Activated naive CD4-positive, alpha-beta T cell treated with anti-CD3 and anti-CD28 coated beads for 36 hours (primary cell): ENCODE measurements at regions not wholly inside any gene's neighbourhood (a gene's known extent, or its start where the extent isn't known, plus 50 kb on each side); places are given as distances from the start of the nearest gene placed in this dataset.
"Not testable (repeated sequence)": the region's sequence is repeated elsewhere in the genome, so short reads cannot be mapped to it uniquely, and the experiment has no call there.

Experiments
- CTCF ChIA-PET: fragments of 350-600 bp; sonication (Branson Sonifier 250); formaldehyde crosslinking; loops from one replicate; lab custom pipeline; 2021; ENCODE audit warnings: antibody characterized with exemption; lab: Charles Lee
- DNase-seq: peaks from one replicate; pipeline ENCODE4 v3.0.0-alpha.2; 2020
- H3K27ac Mint-ChIP-seq: one replicate; pipeline ENCODE4 v1.8.0; 2021; ENCODE audit warnings: mild to moderate bottlenecking, mixed read lengths
- H3K27me3 Mint-ChIP-seq: one replicate; pipeline ENCODE4 v1.8.0; 2021; ENCODE audit warnings: low read depth, mixed read lengths
- H3K36me3 Mint-ChIP-seq: one replicate; pipeline ENCODE4 v1.8.0; 2021; ENCODE audit warnings: low read depth, mixed read lengths
- H3K4me1 Mint-ChIP-seq: one replicate; pipeline ENCODE4 v1.8.0; 2021; ENCODE audit warnings: low read depth, mixed read lengths
- H3K4me3 Mint-ChIP-seq: one replicate; pipeline ENCODE4 v1.8.0; 2021; ENCODE audit warnings: mild to moderate bottlenecking, moderate library complexity, mixed read lengths
- H3K9me3 Mint-ChIP-seq: one replicate; pipeline ENCODE4 v1.8.0; 2021; ENCODE audit warnings: mixed read lengths
- intact Hi-C: fragments of 100-400 bp; cut with micrococcal nuclease; formaldehyde crosslinking; loops from one replicate; pipeline ENCODE4 v1.15.1; 2023

GRCh38 chr6:76560851-76561755 lies 488.6 kb upstream of the IMPG1 start:
- DNase-seq, H3K9me3 Mint-ChIP-seq, H3K36me3 Mint-ChIP-seq, CTCF ChIA-PET, H3K27ac Mint-ChIP-seq, H3K4me1 Mint-ChIP-seq, H3K27me3 Mint-ChIP-seq, H3K4me3 Mint-ChIP-seq, intact Hi-C loops: not testable (repeated sequence)

GRCh38 chr6:76553256-76553655 lies 480.8 kb upstream of the IMPG1 start:
- Mint-ChIP-seq H3K9me3 (peaks cover 2% of the 10 kb centered on the region), H3K4me3 (no peak overlapping the region), H3K36me3 (no peaks in the 10 kb centered on the region), H3K4me1 (no peaks in the 10 kb centered on the region), H3K27me3 (no peaks in the 10 kb centered on the region), H3K27ac (no peak overlapping the region)
- intact Hi-C loops = no loop called here
- DNase-seq = no peak
- CTCF ChIA-PET = interaction anchor here (0.7 kb wide), 1 partner anchor 129 kb away, joined by 3 read pairs; no protein-coding TSS in a partner anchor

- Mint-ChIP-seq H3K4me3 (no peak overlapping the region), H3K27me3 (no peaks in the 10 kb centered on the region), H3K36me3 (no peaks in the 10 kb centered on the region), H3K9me3 (peaks cover 3% of the 10 kb centered on the region), H3K4me1 (no peaks in the 10 kb centered on the region), H3K27ac (no peak overlapping the region)
- intact Hi-C loops = no loop called here
- CTCF ChIA-PET = no interaction called here
- DNase-seq = no peak
These were observed 479.8 kb upstream of the IMPG1 start for GRCh38 chr6:76552268-76552667.

- Mint-ChIP-seq H3K27me3 (no peaks in the 10 kb centered on the region), H3K4me3 (no peak overlapping the region), H3K27ac (no peak overlapping the region), H3K36me3 (no peaks in the 10 kb centered on the region), H3K4me1 (no peaks in the 10 kb centered on the region), H3K9me3 (peaks cover 9% of the 10 kb centered on the region)
- DNase-seq = no peak
- intact Hi-C loops = no loop called here
- CTCF ChIA-PET = no interaction called here
These were observed 461.2 kb upstream of the IMPG1 start for GRCh38 chr6:76533661-76534060.

GRCh38 chr6:76532647-76533046 lies 460.2 kb upstream of the IMPG1 start:
- Mint-ChIP-seq H3K4me3 (no peak overlapping the region), H3K4me1 (no peaks in the 10 kb centered on the region), H3K27me3 (no peaks in the 10 kb centered on the region), H3K9me3 (peaks cover 15% of the 10 kb centered on the region), H3K27ac (no peak overlapping the region), H3K36me3 (no peaks in the 10 kb centered on the region)
- no peak for DNase-seq
- CTCF ChIA-PET = interaction anchor here (0.6 kb wide), 1 partner anchor 23 kb away, joined by 4 read pairs; no protein-coding TSS in a partner anchor
- intact Hi-C loops = no loop called here

- H3K9me3 Mint-ChIP-seq = peaks cover 8% of the 10 kb centered on the region
- H3K4me1 Mint-ChIP-seq = no peaks in the 10 kb centered on the region
- CTCF ChIA-PET = interaction anchor here (0.5 kb wide), 1 partner anchor 53 kb away, joined by 3 read pairs; no protein-coding TSS in a partner anchor
- H3K27me3 Mint-ChIP-seq = no peaks in the 10 kb centered on the region
- intact Hi-C loops = no loop called here
- H3K36me3 Mint-ChIP-seq = no peaks in the 10 kb centered on the region
- H3K27ac Mint-ChIP-seq = no peak overlapping the region
- no peak overlapping the region for H3K4me3 Mint-ChIP-seq
- no peak for DNase-seq
These were observed 446.0 kb upstream of the IMPG1 start for GRCh38 chr6:76518443-76518842.

- CTCF ChIA-PET = no interaction called here
- peaks cover 6% of the 10 kb centered on the region for H3K9me3 Mint-ChIP-seq
- DNase-seq = no peak
- no peaks in the 10 kb centered on the region for H3K36me3 Mint-ChIP-seq
- no peaks in the 10 kb centered on the region for H3K4me1 Mint-ChIP-seq
- no peaks in the 10 kb centered on the region for H3K27me3 Mint-ChIP-seq
- H3K4me3 Mint-ChIP-seq = no peak overlapping the region
- H3K27ac Mint-ChIP-seq = no peak overlapping the region
- intact Hi-C loops = no loop called here
These were observed 444.5 kb upstream of the IMPG1 start for GRCh38 chr6:76516924-76517323.

- H3K27ac Mint-ChIP-seq = no peak overlapping the region
- CTCF ChIA-PET = interaction anchor here (0.6 kb wide), 1 partner anchor 22 kb away, joined by 4 read pairs; no protein-coding TSS in a partner anchor
- no peak overlapping the region for H3K4me3 Mint-ChIP-seq
- DNase-seq = no peak
- no peaks in the 10 kb centered on the region for H3K36me3 Mint-ChIP-seq
- H3K27me3 Mint-ChIP-seq = no peaks in the 10 kb centered on the region
- H3K9me3 Mint-ChIP-seq = no peaks in the 10 kb centered on the region
- no peaks in the 10 kb centered on the region for H3K4me1 Mint-ChIP-seq
- intact Hi-C loops = no loop called here
These were observed 438.0 kb upstream of the IMPG1 start for GRCh38 chr6:76510489-76510888.

GRCh38 chr6:76509397-76509796 lies 436.9 kb upstream of the IMPG1 start:
- Mint-ChIP-seq H3K36me3 (no peaks in the 10 kb centered on the region), H3K4me1 (no peaks in the 10 kb centered on the region), H3K4me3 (no peak overlapping the region), H3K27ac (no peak overlapping the region), H3K27me3 (no peaks in the 10 kb centered on the region), H3K9me3 (peaks cover 1% of the 10 kb centered on the region)
- CTCF ChIA-PET = no interaction called here
- intact Hi-C loops = no loop called here
- DNase-seq = no peak

GRCh38 chr6:76506808-76507207 lies 434.3 kb upstream of the IMPG1 start:
- no peak overlapping the region for H3K27ac Mint-ChIP-seq
- CTCF ChIA-PET = no interaction called here
- H3K9me3 Mint-ChIP-seq = peaks cover 8% of the 10 kb centered on the region
- no peaks in the 10 kb centered on the region for H3K36me3 Mint-ChIP-seq
- H3K27me3 Mint-ChIP-seq = no peaks in the 10 kb centered on the region
- H3K4me3 Mint-ChIP-seq = no peak overlapping the region
- no peaks in the 10 kb centered on the region for H3K4me1 Mint-ChIP-seq
- intact Hi-C loops = no loop called here
- DNase-seq = no peak

- no peaks in the 10 kb centered on the region for H3K4me1 Mint-ChIP-seq
- peaks cover 20% of the 10 kb centered on the region for H3K9me3 Mint-ChIP-seq
- no peaks in the 10 kb centered on the region for H3K36me3 Mint-ChIP-seq
- H3K4me3 Mint-ChIP-seq = no peak overlapping the region
- no peak for DNase-seq
- no peak overlapping the region for H3K27ac Mint-ChIP-seq
- intact Hi-C loops = no loop called here
- CTCF ChIA-PET = no interaction called here
- H3K27me3 Mint-ChIP-seq = no peaks in the 10 kb centered on the region
These were observed 423.4 kb upstream of the IMPG1 start for GRCh38 chr6:76495909-76496308.

- H3K27ac Mint-ChIP-seq, CTCF ChIA-PET, H3K4me1 Mint-ChIP-seq, DNase-seq, H3K36me3 Mint-ChIP-seq, H3K4me3 Mint-ChIP-seq, H3K27me3 Mint-ChIP-seq, intact Hi-C loops: not testable (repeated sequence)
- H3K9me3 Mint-ChIP-seq = peaks cover 18% of the 10 kb centered on the region
These were observed 418.9 kb upstream of the IMPG1 start for GRCh38 chr6:76491376-76491775.

- Mint-ChIP-seq H3K27me3 (no peaks in the 10 kb centered on the region), H3K9me3 (peaks cover 13% of the 10 kb centered on the region), H3K4me1 (no peaks in the 10 kb centered on the region), H3K4me3 (no peak overlapping the region), H3K27ac (no peak overlapping the region), H3K36me3 (no peaks in the 10 kb centered on the region)
- intact Hi-C loops = no loop called here
- CTCF ChIA-PET = no interaction called here
- DNase-seq = no peak
These were observed 418.0 kb upstream of the IMPG1 start for GRCh38 chr6:76490456-76490855.
